Stimulated activated naive CD4-positive, alpha-beta T cell (primary cell): ENCODE measurements at regions not wholly inside any gene's neighbourhood (a gene's known extent, or its start where the extent isn't known, plus 50 kb on each side); places are given as distances from the start of the nearest gene placed in this dataset.

ENCODE experiments used
- DNase-seq, 6 experiments: peaks; one replicate each; lab custom pipeline; 2025; lab: John Stamatoyannopoulos, UW

DNA sequence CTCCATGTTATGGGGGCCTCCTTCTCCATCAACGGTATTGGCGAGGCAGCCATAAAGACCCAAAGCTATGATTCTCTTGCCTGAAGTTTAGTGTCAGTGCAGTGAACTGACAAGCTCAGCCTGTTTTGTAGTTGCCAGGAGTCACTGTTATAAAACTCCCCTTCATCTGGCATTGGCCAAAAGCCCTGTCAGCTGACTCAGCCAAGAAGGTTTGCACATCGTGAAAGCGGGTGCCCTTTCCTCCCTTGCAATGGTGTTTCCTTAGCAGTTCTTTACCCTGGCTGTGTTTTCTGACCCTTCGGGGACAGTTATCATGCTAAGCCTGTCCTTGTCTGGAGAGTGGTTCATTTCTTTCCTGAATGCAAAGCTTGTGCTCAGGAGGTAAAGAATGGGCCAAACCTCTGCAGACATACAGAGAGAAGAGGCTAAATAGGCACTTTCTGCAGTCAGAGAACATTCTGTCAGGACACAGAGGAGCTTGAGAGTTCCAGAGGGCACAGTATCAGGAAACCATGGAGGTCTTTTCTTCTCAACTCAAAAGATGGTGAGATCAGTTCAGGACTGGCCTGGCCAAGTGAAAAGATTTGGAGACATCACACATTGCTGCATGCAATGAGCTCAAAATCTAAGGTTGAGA lies 414.2 kb downstream of the ZNF521 start:
- no peak for DNase-seq

DNA sequence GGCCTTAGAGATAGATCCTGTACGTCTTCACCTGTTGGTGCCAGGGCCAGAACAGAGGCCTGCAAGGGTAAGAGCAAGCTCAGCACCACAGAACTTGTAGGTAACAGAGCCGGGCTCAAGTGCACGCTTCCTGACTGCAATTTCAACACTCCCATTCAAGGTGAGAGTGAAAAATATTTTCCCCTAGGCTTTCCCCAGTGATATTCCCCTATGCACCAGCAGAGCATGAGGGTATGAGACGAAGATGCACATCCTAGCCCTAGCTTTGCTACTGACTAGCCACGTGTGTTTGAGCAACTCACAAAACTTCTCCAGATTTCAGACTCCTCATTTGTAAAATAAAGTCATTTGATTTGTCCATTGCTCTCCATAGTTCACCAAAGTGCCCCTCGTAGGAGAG lies 411.6 kb downstream of the ZNF521 start:
- no peak for DNase-seq

DNA sequence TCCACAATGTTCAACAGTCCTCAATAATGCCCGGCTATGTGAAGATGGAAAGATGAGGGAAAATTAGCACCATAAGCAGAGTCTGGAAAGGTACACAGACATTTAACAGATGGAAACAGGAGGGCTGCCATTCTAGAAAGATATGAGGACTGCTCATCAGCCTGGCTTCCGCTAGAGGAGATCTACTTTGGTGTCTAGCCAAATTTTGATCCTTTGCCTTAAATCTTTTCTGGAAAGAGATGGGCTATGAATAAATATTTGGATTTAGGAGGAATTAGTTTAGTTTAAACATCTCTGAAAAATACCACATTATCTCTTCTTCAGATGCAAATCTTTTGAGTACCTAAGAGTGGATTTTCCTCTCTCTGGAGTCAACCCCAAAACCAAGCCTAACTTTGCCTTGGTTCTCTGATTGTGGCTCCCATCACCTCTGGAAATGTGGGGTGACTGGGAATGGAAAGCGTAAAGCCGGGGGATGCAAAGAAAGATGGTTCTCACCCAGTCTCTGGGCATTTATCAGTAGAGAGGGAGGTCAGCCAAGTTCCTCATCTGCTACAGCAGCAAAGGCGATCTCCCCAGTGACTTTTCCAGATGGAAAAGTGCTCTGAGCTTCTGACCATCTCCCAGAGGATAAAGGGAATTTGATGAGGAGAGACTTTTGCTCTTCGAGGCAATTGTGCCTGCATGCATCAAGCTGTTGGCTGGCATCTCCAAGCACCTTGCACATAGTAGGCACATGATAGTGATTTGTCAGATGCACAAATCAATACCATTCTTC lies 410.6 kb downstream of the ZNF521 start:
- DNase-seq: no peak

DNA sequence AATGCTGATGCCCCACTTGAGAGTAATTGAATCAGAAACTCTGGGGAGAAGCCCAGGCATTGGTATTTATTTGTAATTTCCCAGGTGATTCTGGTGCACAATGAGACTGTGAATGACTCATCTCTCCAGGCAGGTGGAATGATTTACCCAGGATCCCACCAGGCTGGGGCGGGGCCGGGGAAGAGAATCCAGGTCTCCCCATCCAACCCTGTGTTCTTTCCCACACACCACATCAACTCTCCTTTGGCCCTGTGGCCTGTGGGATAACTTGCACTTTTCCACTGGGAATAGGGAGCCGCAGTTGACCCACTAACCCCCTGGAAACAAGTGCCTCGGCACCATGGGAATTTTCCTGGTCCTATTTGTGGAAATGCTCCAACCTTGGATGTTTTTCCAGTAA lies 409.8 kb downstream of the ZNF521 start:
- DNase-seq: no peak

DNA sequence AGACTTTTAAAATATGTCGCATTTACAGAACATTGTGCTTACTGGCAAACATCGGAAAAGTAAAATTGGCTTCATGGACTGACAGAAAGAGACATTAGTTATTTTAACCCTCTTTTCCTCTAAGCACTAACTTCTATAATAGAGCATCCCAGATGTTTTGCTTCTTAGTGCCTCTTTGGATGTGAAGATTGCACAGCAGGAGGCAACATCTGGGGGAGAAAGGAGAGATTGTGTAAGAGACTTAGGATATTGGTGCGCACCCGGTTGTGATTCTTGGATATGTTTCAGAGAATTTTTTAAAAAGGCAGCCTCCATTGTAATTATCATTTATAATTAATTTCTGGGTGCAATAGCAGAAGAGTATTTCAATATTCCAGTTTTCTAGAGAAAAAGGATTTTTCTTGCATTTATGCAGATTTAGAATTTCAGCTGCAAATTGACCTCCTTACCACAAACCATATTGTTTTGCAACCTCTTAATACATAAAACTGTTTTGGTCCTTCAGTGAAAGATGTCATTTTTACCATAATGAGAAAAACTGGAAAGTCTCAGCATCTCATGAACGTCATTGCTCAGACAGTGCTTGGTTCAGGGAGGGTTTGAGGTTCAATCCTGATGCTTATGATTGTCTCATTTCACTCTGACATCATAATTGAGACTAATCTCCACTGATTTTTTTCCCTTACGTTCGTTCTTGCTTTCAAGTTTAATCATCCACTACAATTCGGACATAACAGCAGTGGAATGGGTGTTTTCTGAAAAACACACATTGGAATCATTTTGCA lies 404.3 kb downstream of the ZNF521 start:
- no peak for DNase-seq

DNA sequence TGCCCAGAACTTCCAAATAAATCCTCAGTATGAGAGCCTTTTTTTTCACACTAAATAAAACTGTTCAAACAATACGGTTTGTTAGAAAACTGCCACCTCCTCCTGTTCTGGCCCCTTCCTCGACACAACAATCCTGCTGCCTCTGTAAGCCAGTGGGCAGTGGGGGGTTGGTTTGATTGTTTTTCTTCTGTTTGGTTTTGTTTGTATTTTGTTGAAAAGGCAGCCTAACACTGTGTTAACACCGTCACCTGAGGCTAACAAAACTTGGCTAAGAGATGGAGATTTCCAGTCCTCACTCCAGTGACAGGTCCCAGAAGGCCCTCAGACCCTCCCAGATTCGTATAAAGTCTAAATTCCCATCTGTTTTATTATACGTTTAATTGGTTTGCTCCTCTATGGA lies 402.1 kb downstream of the ZNF521 start:
- DNase-seq: no peak

DNA sequence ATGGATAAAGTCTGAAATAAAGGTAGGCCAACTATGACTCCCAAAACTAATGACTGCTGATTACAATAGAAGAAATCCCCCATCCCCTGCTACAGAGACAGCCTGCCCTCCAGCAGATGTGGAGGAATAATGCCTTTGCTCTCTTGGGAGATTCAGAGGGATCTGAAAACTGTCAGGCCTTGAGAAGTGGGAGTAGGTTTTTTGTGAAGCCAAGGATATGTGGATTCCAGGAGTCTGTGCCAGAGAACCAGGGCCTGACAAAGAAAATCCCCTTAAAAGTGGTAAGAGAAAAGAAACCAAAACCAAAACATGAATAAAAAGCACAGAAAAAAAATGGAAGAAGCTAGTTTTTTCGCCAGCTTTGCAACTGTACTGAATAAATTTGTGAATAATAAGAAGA lies 397.6 kb downstream of the ZNF521 start:
- DNase-seq: no peak

DNA sequence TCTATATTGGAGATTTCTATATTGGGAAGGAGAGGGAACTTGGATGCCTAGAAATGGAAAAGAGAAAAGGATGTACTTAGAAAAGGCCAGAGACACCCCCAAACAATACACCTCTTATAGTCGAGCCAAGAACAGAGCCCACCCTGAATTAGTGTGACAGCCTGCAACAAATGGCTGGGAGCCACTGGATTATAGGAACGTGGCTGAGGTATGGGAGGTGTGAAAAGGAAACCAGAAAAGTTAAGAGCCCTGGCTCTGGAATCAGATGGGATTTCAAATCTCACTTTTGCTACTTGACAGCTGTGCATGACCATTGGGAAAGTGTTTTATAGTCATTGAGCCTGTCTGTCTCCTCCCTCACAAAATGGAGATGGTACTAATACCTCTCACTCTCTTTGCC lies 394.0 kb downstream of the ZNF521 start:
- DNase-seq: no peak

DNA sequence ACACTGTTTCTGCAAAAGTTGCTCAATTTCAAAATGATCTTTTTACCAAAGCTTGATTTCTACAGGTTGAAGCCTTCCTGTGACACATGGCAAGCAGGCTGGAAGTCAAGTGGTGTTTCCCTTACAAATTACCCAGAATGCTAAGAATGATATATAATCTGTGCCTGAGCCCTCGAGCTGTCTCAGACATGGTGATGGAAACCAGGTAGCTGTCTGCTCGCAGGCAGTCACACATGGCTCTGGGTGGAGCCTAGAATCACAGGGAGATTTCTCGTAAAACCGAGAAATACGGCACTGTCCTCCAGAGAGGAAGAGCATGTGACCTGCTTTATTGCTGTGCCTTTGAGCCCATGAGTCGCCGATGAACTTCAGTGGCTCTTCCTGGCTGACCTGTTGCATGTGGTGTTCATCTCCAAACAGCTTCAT lies 392.9 kb downstream of the ZNF521 start:
- no peak for DNase-seq

DNA sequence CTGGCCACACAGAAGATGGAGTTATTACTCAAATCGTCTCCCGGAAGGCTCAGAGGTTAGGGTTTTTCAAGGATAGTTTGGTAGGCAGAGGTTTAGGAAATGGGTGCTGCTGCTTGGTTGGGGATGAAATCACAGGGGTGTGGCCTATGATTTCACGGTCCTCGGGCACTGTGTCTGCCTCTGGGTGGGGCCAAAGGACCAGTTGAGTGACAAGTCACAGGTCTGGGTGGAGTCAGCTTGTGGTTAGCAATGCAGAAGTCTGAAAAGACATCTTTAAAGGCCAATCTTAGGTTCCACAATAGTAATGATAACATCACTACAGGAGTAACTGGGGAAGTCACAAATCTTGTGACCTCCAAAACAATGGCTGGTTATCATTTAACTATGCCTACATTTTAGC lies 387.8 kb downstream of the ZNF521 start:
- DNase-seq: no peak

DNA sequence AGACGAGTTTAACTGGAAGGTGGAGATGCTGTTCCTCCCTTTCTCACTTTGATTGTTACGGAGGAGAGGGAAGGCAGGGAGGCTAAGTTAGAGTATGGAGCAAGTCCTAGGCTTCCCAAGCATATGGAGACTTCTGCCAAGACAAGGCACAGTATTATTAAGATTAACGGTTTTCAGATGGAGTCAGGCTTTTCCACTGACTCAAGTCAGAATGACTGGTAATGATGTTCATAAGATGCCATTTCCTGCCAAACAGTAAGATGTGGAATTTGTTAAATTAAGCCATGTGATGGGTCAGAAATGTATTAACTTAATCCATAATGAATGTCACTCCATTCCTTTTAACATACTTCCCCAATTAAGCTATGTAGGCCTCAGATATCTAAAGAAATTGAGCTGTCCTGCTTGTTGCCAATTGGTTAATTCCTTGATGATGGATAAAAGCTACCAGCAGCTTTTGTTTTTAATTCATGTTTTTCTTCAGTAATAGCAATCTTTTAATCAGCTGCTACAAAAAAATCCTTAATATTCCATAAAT lies 383.7 kb downstream of the ZNF521 start:
- DNase-seq: no peak

DNA sequence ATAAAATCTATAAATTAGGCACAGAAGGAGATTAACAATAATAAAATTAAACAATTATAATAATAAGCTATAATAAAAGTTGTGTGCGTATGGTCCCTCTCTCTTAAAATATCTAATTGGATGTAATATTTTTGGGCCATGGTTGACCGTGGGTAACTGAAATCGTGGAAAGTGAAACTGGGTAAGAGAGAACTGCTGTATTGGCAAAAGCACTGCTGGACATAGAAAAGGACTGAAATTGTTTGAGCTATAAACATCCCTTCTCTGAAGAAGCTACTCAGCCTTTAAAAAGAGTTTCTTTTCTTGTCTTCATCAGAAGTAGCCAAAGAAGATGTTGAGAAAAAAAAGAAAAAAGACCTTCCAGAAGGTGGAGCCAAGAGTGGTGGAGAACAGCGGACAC lies 379.4 kb downstream of the ZNF521 start:
- no peak for DNase-seq

DNA sequence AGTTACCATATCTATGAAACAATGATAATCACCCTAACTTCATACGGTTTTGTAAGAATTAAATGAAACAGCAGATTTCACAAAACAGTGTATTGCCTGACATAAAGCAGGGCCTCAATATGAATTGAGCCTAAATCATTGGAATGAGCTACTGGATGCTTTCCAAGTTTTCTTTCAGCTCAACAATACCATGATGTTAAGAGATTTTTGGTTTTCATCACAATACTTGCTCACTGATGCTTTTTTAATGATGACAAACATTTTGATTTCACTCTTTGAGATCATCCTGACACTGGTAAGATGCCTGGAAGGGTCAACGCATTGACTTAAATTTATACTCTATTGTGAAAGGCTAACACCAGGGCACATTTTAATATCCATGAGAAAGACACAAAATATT lies 377.5 kb downstream of the ZNF521 start:
- DNase-seq: no peak

DNA sequence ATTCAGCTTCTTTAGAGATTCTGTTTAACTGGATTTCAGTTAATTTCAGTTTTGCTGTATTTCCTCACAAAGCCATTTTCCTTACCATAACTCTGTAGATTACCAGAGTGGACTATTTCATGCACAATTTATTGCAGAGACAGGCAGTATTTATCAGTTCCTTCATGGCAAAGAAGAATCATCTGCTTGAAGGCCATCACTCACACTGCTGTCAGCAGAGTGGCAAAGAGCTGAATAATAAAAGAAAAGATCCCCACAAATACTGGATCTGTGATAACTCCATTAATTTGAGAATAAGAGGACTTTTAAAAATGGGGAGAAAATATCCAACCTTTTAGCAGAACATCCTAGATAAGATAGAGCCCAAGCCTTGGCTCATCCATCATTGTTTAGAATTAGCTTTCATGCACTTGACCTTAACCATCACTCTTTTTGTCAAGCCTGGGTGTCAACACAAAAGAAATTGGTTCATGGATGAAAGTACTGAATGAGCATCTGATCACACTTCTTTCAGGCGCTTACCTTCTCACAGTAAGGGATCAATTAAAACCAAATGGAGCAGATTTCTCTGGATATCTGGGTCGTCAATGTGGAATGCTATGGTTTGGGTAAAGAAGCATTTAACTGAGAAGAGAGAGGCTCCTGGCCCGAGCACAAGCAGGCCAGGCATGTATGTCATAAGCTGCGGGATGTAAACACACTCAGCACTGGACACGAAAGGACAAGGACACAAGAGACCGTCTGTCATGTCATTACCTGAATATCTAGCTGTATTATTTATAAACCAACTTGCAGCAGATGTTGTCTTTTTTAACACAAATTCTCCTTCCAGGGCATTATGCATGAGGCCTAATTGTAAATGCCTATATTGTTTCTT lies 376.2 kb downstream of the ZNF521 start:
- DNase-seq: no peak

DNA sequence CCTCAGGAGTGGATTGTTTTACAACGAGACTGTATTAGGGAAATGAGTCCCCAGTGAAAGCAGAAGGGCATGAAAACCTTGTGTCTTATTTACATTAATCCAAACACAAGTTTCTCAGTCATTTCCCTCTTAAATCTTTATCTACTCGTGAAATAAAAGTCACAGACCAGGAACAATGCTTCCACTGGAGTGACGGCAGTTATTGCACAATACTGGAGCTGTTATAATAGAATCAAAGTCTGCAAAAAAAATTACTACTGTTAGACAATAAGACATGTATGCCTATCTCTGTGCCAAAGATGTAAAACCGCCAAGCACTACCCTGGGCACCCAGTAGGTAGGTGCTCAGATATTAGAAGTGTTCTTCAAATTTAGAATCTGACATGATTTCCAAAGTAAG lies 375.5 kb downstream of the ZNF521 start:
- DNase-seq: no peak

DNA sequence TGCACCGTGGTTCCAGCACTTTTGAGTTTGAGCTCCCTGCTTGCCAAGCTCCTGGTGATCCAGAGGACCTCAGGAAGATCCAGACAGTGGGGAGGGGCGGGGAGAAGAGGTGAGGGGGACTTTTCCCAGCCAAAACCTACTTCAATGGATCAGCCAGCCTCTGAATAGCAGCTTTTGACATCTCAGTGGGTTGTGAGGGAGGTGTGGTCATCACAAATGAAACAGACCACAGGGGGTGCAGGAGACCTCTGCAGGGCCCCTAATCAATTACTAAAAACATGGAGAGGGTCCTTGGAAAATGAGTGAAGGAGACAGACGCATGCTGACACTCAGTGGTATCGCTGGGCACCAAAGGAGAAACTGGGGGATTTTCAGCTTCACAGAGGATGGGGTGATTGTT lies 372.7 kb downstream of the ZNF521 start:
- DNase-seq: no peak

DNA sequence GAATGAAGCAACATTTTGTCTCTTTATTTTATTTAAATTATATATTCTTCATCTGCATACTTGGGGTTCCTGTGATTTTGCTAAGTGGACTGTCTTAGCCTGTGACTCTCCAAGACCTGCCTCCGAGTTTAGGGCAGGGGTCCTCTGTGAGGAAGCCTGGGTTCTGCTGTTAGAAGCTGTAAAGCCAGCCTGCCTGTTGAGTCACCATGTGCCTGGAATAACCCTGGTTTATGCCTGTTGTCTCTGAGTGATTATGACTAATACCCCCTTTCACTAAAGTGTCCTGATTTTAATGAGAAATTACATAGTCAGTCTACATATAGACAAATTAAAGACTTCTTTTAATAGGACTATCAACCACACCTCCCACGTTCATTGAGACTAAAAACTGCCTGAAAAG lies 369.1 kb downstream of the ZNF521 start:
- no peak for DNase-seq

DNA sequence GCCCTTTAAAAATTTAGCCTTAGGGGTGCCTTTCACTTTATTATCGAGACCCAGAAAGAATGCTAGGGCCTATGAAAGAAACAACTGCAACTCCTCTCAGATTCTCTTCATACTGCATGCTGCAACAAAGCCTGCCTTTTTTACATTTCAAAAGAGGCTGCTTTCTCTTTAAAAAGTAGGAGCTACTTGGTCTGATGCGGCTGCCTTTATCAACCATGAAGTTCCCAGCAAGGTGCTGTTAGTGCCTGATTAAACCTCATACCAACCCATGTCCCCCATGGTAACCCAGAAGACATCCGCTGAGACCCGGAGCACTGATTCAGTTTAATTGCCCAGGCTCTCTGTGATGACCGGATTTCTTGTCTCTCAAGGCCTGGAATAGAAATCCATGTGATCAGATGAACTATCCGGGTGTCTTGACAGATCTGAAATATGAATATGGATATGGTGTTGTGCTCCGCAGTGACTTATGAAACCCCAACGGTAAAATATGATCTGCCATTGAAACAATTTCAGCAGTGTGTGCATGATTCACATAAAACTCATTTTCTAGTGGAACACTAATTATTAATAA lies 368.3 kb downstream of the ZNF521 start:
- DNase-seq: no peak

DNA sequence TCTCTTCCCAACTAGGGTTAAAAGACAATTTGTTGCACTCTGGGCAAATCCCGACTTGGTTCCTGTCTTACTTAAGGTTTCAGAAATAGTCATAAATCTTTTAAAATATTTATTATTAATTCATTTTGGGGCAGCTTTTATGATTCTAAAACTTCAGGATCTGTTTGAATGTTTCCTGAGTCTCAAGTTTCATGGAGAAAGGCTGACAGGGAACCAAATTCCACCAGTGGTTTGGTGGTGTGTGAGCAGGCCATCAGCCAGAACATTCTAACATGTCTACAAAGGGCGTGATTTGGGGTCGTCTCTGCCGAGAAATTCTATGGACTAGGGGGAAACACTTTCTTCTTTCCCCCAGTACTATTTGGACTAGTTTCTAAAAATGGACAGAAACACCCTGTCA lies 366.4 kb downstream of the ZNF521 start:
- DNase-seq: no peak

DNA sequence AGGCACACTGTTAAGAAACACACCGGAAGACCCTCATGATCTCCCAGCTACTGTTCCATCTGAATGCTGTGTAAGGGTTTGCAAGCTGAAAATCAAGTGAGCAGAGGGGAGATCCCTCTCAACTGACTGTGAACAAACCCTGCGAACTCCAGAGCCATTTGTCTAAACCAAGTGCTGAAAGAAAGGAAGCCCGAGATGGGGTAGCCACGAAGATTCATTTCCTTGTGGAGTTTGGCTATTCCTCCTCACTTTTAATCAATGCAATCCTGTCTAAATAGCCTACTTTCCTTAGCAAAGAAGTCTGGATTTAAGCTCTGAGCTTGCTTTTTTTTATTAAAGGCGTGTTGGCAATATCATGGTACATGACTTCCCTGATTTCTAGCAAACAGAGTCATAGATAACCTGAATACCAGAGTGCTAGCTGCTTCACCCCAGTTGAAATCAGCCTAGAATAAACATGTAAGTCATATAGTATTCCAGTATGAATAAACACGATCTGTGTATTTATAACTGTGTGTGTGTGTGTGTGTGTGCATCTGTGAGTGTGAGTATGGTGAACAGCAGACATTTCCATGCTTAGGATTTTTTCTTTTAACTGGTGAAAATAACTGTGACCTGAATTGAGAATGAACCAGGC lies 365.2 kb downstream of the ZNF521 start:
- no peak for DNase-seq
